ENCODE measurements at regions not wholly inside any gene's neighbourhood (a gene's known extent, or its start where the extent isn't known, plus 50 kb on each side); places are given as distances from the start of the nearest gene placed in this dataset.

DNA sequence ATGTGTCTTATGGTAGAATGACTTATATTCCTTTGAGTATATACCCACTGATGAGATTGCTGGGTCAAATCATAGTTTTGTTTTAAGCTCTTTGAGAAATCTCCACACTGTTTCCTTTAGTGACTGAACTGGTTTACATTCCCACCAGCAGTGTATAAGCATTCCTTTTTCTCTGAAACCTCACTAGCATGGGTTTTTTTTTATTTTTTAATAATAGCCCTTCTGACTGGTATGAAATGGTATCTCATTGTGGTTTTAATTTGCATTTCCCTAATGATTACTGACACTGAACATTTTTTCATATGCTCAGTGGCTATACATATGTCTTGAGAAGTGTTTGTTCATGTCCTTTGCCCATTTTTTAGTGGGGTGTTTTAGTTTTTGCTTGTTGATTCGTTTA lies 494.3 kb downstream of the SQOR start:
- no peak for FAIRE-seq
- TF ChIP-seq HDAC2 (IDR thresholded peaks at IDR 0.05; ENCODE audit: borderline replicate concordance in 1 of 2, low read depth in 2 of 2, low read length in 2 of 2): no peak
- TF ChIP-seq CEBPB (IDR thresholded peaks at IDR 0.05; ENCODE audit: low read depth, low read length): no peak
- no peak for TF ChIP-seq TAF7 (optimal IDR thresholded peaks at IDR 0.05; ENCODE audit: borderline replicate concordance, low read depth, low read length)
- TF ChIP-seq, protein P1, sequence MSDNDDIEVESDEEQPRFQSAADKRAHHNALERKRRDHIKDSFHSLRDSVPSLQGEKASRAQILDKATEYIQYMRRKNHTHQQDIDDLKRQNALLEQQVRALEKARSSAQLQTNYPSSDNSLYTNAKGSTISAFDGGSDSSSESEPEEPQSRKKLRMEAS (IDR thresholded peaks at IDR 0.05): no peak
- no peak for TF ChIP-seq RAD21 (IDR thresholded peaks at IDR 0.05 in 1 of 2, conservative IDR thresholded peaks at IDR 0.05 in 1 of 2; ENCODE audit: low read depth in 2 of 2, low read length in 2 of 2)
- TF ChIP-seq ASH2L (IDR thresholded peaks at IDR 0.05; ENCODE audit: low read length): no peak
- TF ChIP-seq HDAC6 (IDR thresholded peaks at IDR 0.05; ENCODE audit: low read depth, low read length): no peak
- TF ChIP-seq CREB1 (IDR thresholded peaks at IDR 0.05): no peak
- TF ChIP-seq SIX5 (IDR thresholded peaks at IDR 0.05; ENCODE audit: low read depth, low read length): no peak
- TF ChIP-seq KDM1A (IDR thresholded peaks at IDR 0.05; ENCODE audit: borderline replicate concordance, low read length): no peak

More for the DNA sequence above, 494.3 kb downstream of the SQOR start:
- Histone ChIP-seq H3K4me3 (ENCODE audit: extremely low read depth in 1 of 4, insufficient read depth in 2 of 4, low read depth in 3 of 4, low read length in 4 of 4) (no peak overlapping the region), H3K79me1 (ENCODE audit: low read depth, low read length) (no peaks in the 10 kb centered on the region), H3K27ac (ENCODE audit: low read depth, low read length) (no peak overlapping the region), H3K18ac (ENCODE audit: extremely low read depth, low read length) (no peak overlapping the region), H4K5ac (ENCODE audit: insufficient read length, low read depth, low read length) (no peak overlapping the region), H2BK5ac (ENCODE audit: low read depth, low read length) (no peak overlapping the region), H3K56ac (replicated peaks; ENCODE audit: insufficient read length, low read depth, low read length) (no peak overlapping the region), H2BK12ac (ENCODE audit: low read depth, low read length) (no peak overlapping the region), H3K27me3 (replicated peaks in 1 of 4; ENCODE audit: control insufficient read depth in 3 of 4, extremely low read depth in 1 of 4, insufficient read depth in 3 of 4, low read length in 3 of 4) (no peaks in the 10 kb centered on the region), H2BK15ac (ENCODE audit: low read length) (no peak overlapping the region), H2BK20ac (ENCODE audit: low read length) (no peak overlapping the region), H3K23ac (ENCODE audit: insufficient read length) (no peak overlapping the region), H3K36me3 (ENCODE audit: control insufficient read depth in 2 of 4, insufficient read depth in 4 of 4, low read length in 3 of 4) (no peaks in the 10 kb centered on the region), H3K23me2 (ENCODE audit: low read depth, low read length) (no peaks in the 10 kb centered on the region), H4K91ac (replicated peaks; ENCODE audit: insufficient read length, low read length) (no peak overlapping the region), H3K9ac (replicated peaks in 1 of 4; ENCODE audit: extremely low read depth in 1 of 4, low read depth in 3 of 4, low read length in 3 of 4) (no peak overlapping the region), H4K20me1 (replicated peaks in 1 of 2; ENCODE audit: control insufficient read depth in 1 of 2, insufficient read depth in 2 of 2, low read length in 2 of 2) (no peaks in the 10 kb centered on the region), H3K14ac (ENCODE audit: insufficient read length) (no peak overlapping the region), H3K4me1 (replicated peaks in 1 of 4; ENCODE audit: control insufficient read depth in 3 of 4, insufficient read depth in 4 of 4, low read length in 3 of 4) (no peaks in the 10 kb centered on the region), H3K79me2 (ENCODE audit: control insufficient read depth in 1 of 2, insufficient read depth in 2 of 2, low read length in 2 of 2) (no peaks in the 10 kb centered on the region), H3K4me2 (ENCODE audit: insufficient read depth in 1 of 2, low read depth in 2 of 2, low read length in 2 of 2) (no peak overlapping the region), H3K9me3 (ENCODE audit: insufficient read depth in 2 of 2, low read depth in 1 of 2, low read length in 1 of 2) (peaks cover 2 to 7% of the 10 kb centered on the region in 2 experiments; a peak in 1 of 4 replicates), H4K8ac (ENCODE audit: extremely low read depth, insufficient read depth, low read length) (no peak overlapping the region), H2AFZ (ENCODE audit: low read length) (no peak overlapping the region), H2AK5ac (ENCODE audit: low read depth, low read length) (no peak overlapping the region), H3K4ac (replicated peaks; ENCODE audit: insufficient read length, low read depth, low read length) (no peak overlapping the region), H2BK120ac (replicated peaks; ENCODE audit: low read depth, low read length) (no peak overlapping the region)
- CTCF ChIA-PET (ENCODE audit: partially characterized antibody): interaction anchor here (1.0 kb wide), 1 partner anchor 9 kb away, joined by 4 read pairs; no protein-coding TSS in a partner anchor
- no peak for DNase-seq (ENCODE audit: low read depth in 1 of 2, low spot score in 2 of 2)
- WGBS, 2 experiments (ENCODE audit: extremely low coverage in 1 of 2, insufficient coverage in 1 of 2, insufficient read length in 1 of 2, insufficient replicate concordance in 2 of 2, low coverage in 1 of 2, low lambda C conversion rate in 2 of 2, missing lambda C conversion rate in 1 of 2): 90% methylated on average over 1 of the region's 1 CpG; no CpG with 5 or more reads in 1 of the 2 experiments
- POLR2A ChIA-PET (ENCODE audit: partially characterized antibody): no interaction called here

Data from H1 (cell line).